ENCODE measurements at regions not wholly inside any gene's neighbourhood (a gene's known extent, or its start where the extent isn't known, plus 50 kb on each side); places are given as distances from the start of the nearest gene placed in this dataset.

GRCh38 chr20:57877995-57878394 is 168.2 kb upstream of the PMEPA1 start:
- DNase-seq (ENCODE audit: low read depth): no peak

- no peak for DNase-seq (ENCODE audit: low read depth)
Observed at GRCh38 chr20:57877131-57877824, 167.5 kb upstream of the PMEPA1 start.

GRCh38 chr20:57876163-57876562 is 166.3 kb upstream of the PMEPA1 start:
- no peak for DNase-seq (ENCODE audit: low read depth)

- no peak for DNase-seq (ENCODE audit: low read depth)
Observed at GRCh38 chr20:57874141-57874540, 164.3 kb upstream of the PMEPA1 start.

GRCh38 chr20:57872816-57873409 is 163.1 kb upstream of the PMEPA1 start:
- no peak for DNase-seq (ENCODE audit: low read depth)

GRCh38 chr20:57871237-57871632 is 161.4 kb upstream of the PMEPA1 start:
- DNase-seq (ENCODE audit: low read depth): no peak

- no peak for DNase-seq (ENCODE audit: low read depth)
Observed at GRCh38 chr20:57870597-57871236, 160.9 kb upstream of the PMEPA1 start.

GRCh38 chr20:57869951-57870315 is 160.1 kb upstream of the PMEPA1 start:
- DNase-seq (ENCODE audit: low read depth): no peak

- DNase-seq (ENCODE audit: low read depth): no peak
Observed at GRCh38 chr20:57869291-57869950, 159.6 kb upstream of the PMEPA1 start.

- no peak for DNase-seq (ENCODE audit: low read depth)
Observed at GRCh38 chr20:57868310-57868709, 158.5 kb upstream of the PMEPA1 start.

- no peak for DNase-seq (ENCODE audit: low read depth)
Observed at GRCh38 chr20:57867807-57868206, 158.0 kb upstream of the PMEPA1 start.

- no peak for DNase-seq (ENCODE audit: low read depth)
Observed at GRCh38 chr20:57867181-57867803, 157.5 kb upstream of the PMEPA1 start.

GRCh38 chr20:57866250-57867106 is 156.7 kb upstream of the PMEPA1 start:
- DNase-seq (ENCODE audit: low read depth): no peak

GRCh38 chr20:57865266-57865665 is 155.5 kb upstream of the PMEPA1 start:
- DNase-seq (ENCODE audit: low read depth): no peak

GRCh38 chr20:57860576-57860975 is 150.8 kb upstream of the PMEPA1 start:
- DNase-seq (ENCODE audit: low read depth): no peak

GRCh38 chr20:57857969-57858368 is 148.2 kb upstream of the PMEPA1 start:
- DNase-seq (ENCODE audit: low read depth): no peak

GRCh38 chr20:57857118-57857517 is 147.3 kb upstream of the PMEPA1 start:
- no peak for DNase-seq (ENCODE audit: low read depth)

GRCh38 chr20:57856658-57857057 is 146.8 kb upstream of the PMEPA1 start:
- peak; percentile 20 for DNase-seq (ENCODE audit: low read depth)

GRCh38 chr20:57851796-57852195 is 142.0 kb upstream of the PMEPA1 start:
- peak; percentile 62 for DNase-seq (ENCODE audit: low read depth)

- DNase-seq (ENCODE audit: low read depth): no peak
Observed at GRCh38 chr20:57851025-57851682, 141.3 kb upstream of the PMEPA1 start.

Measured in M059J (cell line).